ENCODE measurements at regions not wholly inside any gene's neighbourhood (a gene's known extent, or its start where the extent isn't known, plus 50 kb on each side); places are given as distances from the start of the nearest gene placed in this dataset.

DNA sequence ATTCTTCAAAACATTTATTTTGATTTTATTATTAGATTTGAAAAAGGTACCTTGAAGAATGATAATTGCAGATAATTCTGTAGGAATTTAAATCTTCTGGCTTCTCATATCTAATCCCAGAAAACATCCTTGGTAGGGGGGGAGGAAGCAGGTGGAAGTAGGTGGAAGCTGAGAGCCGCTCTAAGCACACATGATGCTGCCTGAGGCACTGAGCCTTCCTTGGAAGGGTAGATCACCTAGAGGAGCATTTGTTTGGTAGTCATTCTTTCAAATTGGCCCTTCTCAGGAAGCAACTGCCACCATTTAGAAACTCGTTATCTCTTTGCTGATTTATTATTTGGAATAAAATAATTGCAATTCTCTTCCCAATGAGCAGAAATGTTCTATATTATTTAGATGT is 623.3 kb downstream of the CD109 start:
- intact Hi-C loops (cut with micrococcal nuclease; ENCODE audit: unreplicated experiment), result no loop called here
- Histone ChIP-seq H3K4me2 (ENCODE audit: low read length) (no peak overlapping the region), H3K79me2 (ENCODE audit: insufficient read depth, low read depth, low read length) (no peaks in the 10 kb centered on the region), H4K20me1 (ENCODE audit: insufficient read depth, low read length) (no peaks in the 10 kb centered on the region), H3K27ac (ENCODE audit: low read depth, low read length, poor library complexity, severe bottlenecking) (no peak overlapping the region), H3K4me1 (ENCODE audit: insufficient read depth, low read length, poor library complexity, severe bottlenecking) (no peaks in the 10 kb centered on the region), H3K4me3 (ENCODE audit: low read depth, low read length, poor library complexity, severe bottlenecking) (no peak overlapping the region), H3K9me3 (ENCODE audit: low read length) (no peaks in the 10 kb centered on the region), H2AFZ (ENCODE audit: low read length) (no peak overlapping the region), H3K9me2 (ENCODE audit: insufficient read depth, low read length) (no peaks in the 10 kb centered on the region), H3K36me3 (ENCODE audit: insufficient read depth, low read length) (no peaks in the 10 kb centered on the region)
- POLR2A ChIA-PET, result interaction anchor here (0.6 to 1.1 kb wide), 2 partner anchors 52 to 412 kb away, joined by 3 read pairs; no protein-coding TSS in a partner anchor
- DNase-seq (ENCODE audit: low spot score), result no peak
- TF ChIP-seq EZH2phosphoT487 (IDR thresholded peaks at IDR 0.05; ENCODE audit: borderline replicate concordance, low read depth, low read length), result no peak
- TF ChIP-seq, protein P1, sequence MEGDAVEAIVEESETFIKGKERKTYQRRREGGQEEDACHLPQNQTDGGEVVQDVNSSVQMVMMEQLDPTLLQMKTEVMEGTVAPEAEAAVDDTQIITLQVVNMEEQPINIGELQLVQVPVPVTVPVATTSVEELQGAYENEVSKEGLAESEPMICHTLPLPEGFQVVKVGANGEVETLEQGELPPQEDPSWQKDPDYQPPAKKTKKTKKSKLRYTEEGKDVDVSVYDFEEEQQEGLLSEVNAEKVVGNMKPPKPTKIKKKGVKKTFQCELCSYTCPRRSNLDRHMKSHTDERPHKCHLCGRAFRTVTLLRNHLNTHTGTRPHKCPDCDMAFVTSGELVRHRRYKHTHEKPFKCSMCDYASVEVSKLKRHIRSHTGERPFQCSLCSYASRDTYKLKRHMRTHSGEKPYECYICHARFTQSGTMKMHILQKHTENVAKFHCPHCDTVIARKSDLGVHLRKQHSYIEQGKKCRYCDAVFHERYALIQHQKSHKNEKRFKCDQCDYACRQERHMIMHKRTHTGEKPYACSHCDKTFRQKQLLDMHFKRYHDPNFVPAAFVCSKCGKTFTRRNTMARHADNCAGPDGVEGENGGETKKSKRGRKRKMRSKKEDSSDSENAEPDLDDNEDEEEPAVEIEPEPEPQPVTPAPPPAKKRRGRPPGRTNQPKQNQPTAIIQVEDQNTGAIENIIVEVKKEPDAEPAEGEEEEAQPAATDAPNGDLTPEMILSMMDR (conservative IDR thresholded peaks at IDR 0.05; ENCODE audit: low read length), result no peak
- CTCF ChIA-PET (ENCODE audit: unreplicated experiment), result no interaction called here
- no TSS peak for BruUV-seq (replicated peaks)

DNA sequence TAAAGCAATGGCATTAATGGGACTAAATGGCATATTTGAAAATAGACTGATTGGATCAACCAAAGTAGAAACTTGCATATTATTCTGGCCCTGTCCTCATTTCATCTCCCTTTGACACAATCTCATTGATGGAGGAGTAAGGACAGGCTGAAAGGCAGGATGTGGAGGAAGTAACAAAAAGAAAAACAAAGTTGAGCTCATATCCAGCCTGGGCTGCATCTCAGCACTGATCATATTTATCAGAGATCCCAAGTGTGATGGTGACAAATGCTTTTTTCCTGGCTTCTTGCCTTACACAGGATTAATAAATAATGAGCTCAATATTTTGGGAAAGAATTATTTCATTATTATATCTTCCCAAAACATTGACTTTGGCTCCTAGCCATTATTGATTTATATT is 622.7 kb downstream of the CD109 start:
- CTCF ChIA-PET (ENCODE audit: unreplicated experiment), result no interaction called here
- no peak for DNase-seq (ENCODE audit: low spot score)
- intact Hi-C loops (cut with micrococcal nuclease; ENCODE audit: unreplicated experiment), result no loop called here
- Histone ChIP-seq H2AFZ (ENCODE audit: low read length) (no peak overlapping the region), H3K4me1 (ENCODE audit: insufficient read depth, low read length, poor library complexity, severe bottlenecking) (no peaks in the 10 kb centered on the region), H3K9me3 (ENCODE audit: low read length) (no peaks in the 10 kb centered on the region), H3K36me3 (ENCODE audit: insufficient read depth, low read length) (no peaks in the 10 kb centered on the region), H3K27ac (ENCODE audit: low read depth, low read length, poor library complexity, severe bottlenecking) (no peak overlapping the region), H3K79me2 (ENCODE audit: insufficient read depth, low read depth, low read length) (no peaks in the 10 kb centered on the region), H3K9me2 (ENCODE audit: insufficient read depth, low read length) (no peaks in the 10 kb centered on the region), H4K20me1 (ENCODE audit: insufficient read depth, low read length) (no peaks in the 10 kb centered on the region), H3K4me2 (ENCODE audit: low read length) (no peak overlapping the region), H3K4me3 (ENCODE audit: low read depth, low read length, poor library complexity, severe bottlenecking) (no peak overlapping the region)
- no TSS peak for BruUV-seq (replicated peaks)
- POLR2A ChIA-PET, result interaction anchor here (0.6 kb wide), 1 partner anchor 412 kb away, joined by 3 read pairs; no protein-coding TSS in a partner anchor
- TF ChIP-seq, protein P1 (conservative IDR thresholded peaks at IDR 0.05; ENCODE audit: low read length), result no peak
- no peak for TF ChIP-seq EZH2phosphoT487 (IDR thresholded peaks at IDR 0.05; ENCODE audit: borderline replicate concordance, low read depth, low read length)

DNA sequence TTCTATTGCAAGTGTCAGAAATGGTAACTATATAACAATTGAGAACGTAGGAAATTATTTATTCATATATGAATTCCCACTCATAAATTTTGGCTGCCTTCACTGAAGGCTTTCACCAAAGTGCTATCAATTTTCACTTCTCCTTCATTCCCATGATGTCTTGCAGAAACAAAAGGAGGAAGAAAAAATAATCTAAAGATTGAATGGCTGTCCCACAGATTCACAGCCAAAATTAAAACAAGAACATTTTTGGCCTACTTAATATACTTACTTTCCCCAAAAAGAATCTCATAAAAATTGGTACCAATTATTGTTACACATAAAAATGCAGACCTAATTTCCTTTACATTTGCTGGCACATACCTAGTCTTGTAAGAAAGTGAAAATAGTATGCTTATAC is 616.1 kb downstream of the CD109 start:
- Histone ChIP-seq H4K20me1 (ENCODE audit: insufficient read depth, low read length) (no peaks in the 10 kb centered on the region), H2AFZ (ENCODE audit: low read length) (no peak overlapping the region), H3K4me1 (ENCODE audit: insufficient read depth, low read length, poor library complexity, severe bottlenecking) (no peaks in the 10 kb centered on the region), H3K27ac (ENCODE audit: low read depth, low read length, poor library complexity, severe bottlenecking) (no peak overlapping the region), H3K9me3 (ENCODE audit: low read length) (no peaks in the 10 kb centered on the region), H3K36me3 (ENCODE audit: insufficient read depth, low read length) (no peaks in the 10 kb centered on the region), H3K4me3 (ENCODE audit: low read depth, low read length, poor library complexity, severe bottlenecking) (no peak overlapping the region), H3K4me2 (ENCODE audit: low read length) (no peak overlapping the region), H3K9me2 (ENCODE audit: insufficient read depth, low read length) (no peaks in the 10 kb centered on the region), H3K79me2 (ENCODE audit: insufficient read depth, low read depth, low read length) (no peaks in the 10 kb centered on the region)
- POLR2A ChIA-PET, result interaction anchor here (1.0 kb wide), 1 partner anchor 516 kb away, joined by 3 read pairs; no protein-coding TSS in a partner anchor
- CTCF ChIA-PET (ENCODE audit: unreplicated experiment), result no interaction called here
- no TSS peak for BruUV-seq (replicated peaks)
- TF ChIP-seq EZH2phosphoT487 (IDR thresholded peaks at IDR 0.05; ENCODE audit: borderline replicate concordance, low read depth, low read length), result no peak
- TF ChIP-seq, protein P1 (conservative IDR thresholded peaks at IDR 0.05; ENCODE audit: low read length), result no peak
- DNase-seq (ENCODE audit: low spot score), result no peak
- intact Hi-C loops (cut with micrococcal nuclease; ENCODE audit: unreplicated experiment), result no loop called here
